Prostate gland (tissue), 2 donors: ENCODE measurements at regions not wholly inside any gene's neighbourhood (a gene's known extent, or its start where the extent isn't known, plus 50 kb on each side); places are given as distances from the start of the nearest gene placed in this dataset.

Source experiments
- POLR2A ChIP-seq: fragments of 450-650 bp; IDR thresholded peaks from one replicate; pipeline ENCODE4 v1.6.1; 2016; ENCODE audit warnings: antibody characterized with exemption, mild to moderate bottlenecking
- POLR2AphosphoS5 ChIP-seq: sonication (generic); formaldehyde crosslinking; IDR thresholded peaks from one replicate; pipeline ENCODE4 v1.6.1; 2017; ENCODE audit warnings: antibody characterized with exemption
- TF ChIP-seq, protein P1 (sequence below), 4 experiments: fragments of 200-600 bp in 2 of 4; fragments of 450-650 bp in 2 of 4; sonication (generic) in 2 of 4; IDR thresholded peaks; 1 replicate in 3 of 4; 2 replicates in 1 of 4; pipeline ENCODE4 v1.5.1; 2016 to 2019; ENCODE audit warnings: antibody characterized with exemption in 4 of 4, mild to moderate bottlenecking in 2 of 4, moderate library complexity in 2 of 4

DNA sequence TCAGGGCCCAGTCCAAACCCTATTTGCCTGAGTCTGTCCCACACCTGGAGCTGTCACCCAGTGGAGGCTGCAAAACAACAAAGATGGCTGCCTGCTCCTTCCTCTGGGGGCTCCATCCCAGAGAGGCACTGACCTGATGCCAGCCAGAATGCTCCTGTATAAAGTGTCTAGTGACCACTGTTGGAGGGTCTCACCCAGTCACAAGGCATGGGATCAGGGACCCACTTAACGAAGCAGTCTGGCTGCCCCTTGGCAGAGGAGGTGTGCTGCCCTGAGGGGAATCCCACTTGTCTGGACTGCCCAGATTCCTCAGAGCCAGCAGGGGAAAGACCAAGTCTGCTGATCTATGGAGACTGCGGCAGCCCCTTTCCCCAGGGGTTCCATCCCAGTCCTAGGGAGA lies 241.6 kb downstream of the CDH26 start:
- TF ChIP-seq, protein P1, sequence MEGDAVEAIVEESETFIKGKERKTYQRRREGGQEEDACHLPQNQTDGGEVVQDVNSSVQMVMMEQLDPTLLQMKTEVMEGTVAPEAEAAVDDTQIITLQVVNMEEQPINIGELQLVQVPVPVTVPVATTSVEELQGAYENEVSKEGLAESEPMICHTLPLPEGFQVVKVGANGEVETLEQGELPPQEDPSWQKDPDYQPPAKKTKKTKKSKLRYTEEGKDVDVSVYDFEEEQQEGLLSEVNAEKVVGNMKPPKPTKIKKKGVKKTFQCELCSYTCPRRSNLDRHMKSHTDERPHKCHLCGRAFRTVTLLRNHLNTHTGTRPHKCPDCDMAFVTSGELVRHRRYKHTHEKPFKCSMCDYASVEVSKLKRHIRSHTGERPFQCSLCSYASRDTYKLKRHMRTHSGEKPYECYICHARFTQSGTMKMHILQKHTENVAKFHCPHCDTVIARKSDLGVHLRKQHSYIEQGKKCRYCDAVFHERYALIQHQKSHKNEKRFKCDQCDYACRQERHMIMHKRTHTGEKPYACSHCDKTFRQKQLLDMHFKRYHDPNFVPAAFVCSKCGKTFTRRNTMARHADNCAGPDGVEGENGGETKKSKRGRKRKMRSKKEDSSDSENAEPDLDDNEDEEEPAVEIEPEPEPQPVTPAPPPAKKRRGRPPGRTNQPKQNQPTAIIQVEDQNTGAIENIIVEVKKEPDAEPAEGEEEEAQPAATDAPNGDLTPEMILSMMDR (IDR thresholded peaks at IDR 0.05): no peak
- TF ChIP-seq POLR2AphosphoS5: no peak
- TF ChIP-seq POLR2A: no peak
